Prostate gland (tissue), 2 donors: ENCODE measurements at regions not wholly inside any gene's neighbourhood (a gene's known extent, or its start where the extent isn't known, plus 50 kb on each side); places are given as distances from the start of the nearest gene placed in this dataset.

Experiments
- POLR2A ChIP-seq: fragments of 450-650 bp; IDR thresholded peaks from one replicate; pipeline ENCODE4 v1.6.1; 2016; ENCODE audit warnings: antibody characterized with exemption, mild to moderate bottlenecking
- POLR2AphosphoS5 ChIP-seq: sonication (generic); formaldehyde crosslinking; IDR thresholded peaks from one replicate; pipeline ENCODE4 v1.6.1; 2017; ENCODE audit warnings: antibody characterized with exemption
- TF ChIP-seq, protein P1 (sequence below), 4 experiments: fragments of 200-600 bp in 2 of 4; fragments of 450-650 bp in 2 of 4; sonication (generic) in 2 of 4; IDR thresholded peaks; 1 replicate in 3 of 4; 2 replicates in 1 of 4; pipeline ENCODE4 v1.5.1; 2016 to 2019; ENCODE audit warnings: antibody characterized with exemption in 4 of 4, mild to moderate bottlenecking in 2 of 4, moderate library complexity in 2 of 4

DNA sequence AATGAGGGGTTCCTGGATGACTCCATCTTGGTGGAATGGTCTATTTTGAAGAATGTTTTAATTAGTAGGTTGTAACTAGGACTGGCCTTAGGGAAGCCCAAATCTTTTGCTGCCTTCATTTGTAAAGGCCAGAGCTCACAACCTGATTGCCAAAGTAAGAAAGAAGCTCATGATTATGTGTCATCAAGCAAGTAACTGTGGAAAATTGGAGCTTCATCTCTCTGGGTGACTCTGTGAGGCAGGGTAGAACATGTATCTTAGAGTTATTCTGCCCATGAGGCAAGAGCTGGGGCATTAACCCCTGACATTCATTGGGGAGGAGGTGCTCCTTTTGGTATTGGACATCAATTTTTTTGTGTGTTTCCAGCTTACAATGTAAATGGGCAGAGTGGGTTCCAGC is 273.9 kb upstream of the JAG1 start:
- TF ChIP-seq, protein P1, sequence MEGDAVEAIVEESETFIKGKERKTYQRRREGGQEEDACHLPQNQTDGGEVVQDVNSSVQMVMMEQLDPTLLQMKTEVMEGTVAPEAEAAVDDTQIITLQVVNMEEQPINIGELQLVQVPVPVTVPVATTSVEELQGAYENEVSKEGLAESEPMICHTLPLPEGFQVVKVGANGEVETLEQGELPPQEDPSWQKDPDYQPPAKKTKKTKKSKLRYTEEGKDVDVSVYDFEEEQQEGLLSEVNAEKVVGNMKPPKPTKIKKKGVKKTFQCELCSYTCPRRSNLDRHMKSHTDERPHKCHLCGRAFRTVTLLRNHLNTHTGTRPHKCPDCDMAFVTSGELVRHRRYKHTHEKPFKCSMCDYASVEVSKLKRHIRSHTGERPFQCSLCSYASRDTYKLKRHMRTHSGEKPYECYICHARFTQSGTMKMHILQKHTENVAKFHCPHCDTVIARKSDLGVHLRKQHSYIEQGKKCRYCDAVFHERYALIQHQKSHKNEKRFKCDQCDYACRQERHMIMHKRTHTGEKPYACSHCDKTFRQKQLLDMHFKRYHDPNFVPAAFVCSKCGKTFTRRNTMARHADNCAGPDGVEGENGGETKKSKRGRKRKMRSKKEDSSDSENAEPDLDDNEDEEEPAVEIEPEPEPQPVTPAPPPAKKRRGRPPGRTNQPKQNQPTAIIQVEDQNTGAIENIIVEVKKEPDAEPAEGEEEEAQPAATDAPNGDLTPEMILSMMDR (IDR thresholded peaks at IDR 0.05) = no peak
- no peak for TF ChIP-seq POLR2A
- TF ChIP-seq POLR2AphosphoS5 = no peak
